Activated CD4-positive, alpha-beta memory T cell treated with anti-CD3 and anti-CD28 coated beads for 36 hours (primary cell): ENCODE measurements at regions not wholly inside any gene's neighbourhood (a gene's known extent, or its start where the extent isn't known, plus 50 kb on each side); places are given as distances from the start of the nearest gene placed in this dataset.

Experiments used
- CTCF ChIA-PET: fragments of 350-600 bp; sonication (Branson Sonifier 250); formaldehyde crosslinking; loops from one replicate; lab custom pipeline; 2021; ENCODE audit warnings: antibody characterized with exemption, inconsistent platforms; lab: Charles Lee
- POLR2A ChIA-PET: fragments of 350-600 bp; sonication (Branson Sonifier 250); formaldehyde crosslinking; loops from one replicate; lab custom pipeline; 2021; ENCODE audit warnings: antibody characterized with exemption; lab: Charles Lee
- DNase-seq: peaks from one replicate; pipeline ENCODE4 v3.0.0-alpha.2; 2020
- H3K27ac Mint-ChIP-seq: one replicate; pipeline ENCODE4 v1.8.0; 2021; ENCODE audit warnings: mixed read lengths
- H3K27me3 Mint-ChIP-seq: one replicate; pipeline ENCODE4 v1.8.0; 2021; ENCODE audit warnings: mixed read lengths
- H3K36me3 Mint-ChIP-seq: one replicate; pipeline ENCODE4 v1.8.0; 2021; ENCODE audit warnings: mixed read lengths
- H3K4me1 Mint-ChIP-seq: one replicate; pipeline ENCODE4 v1.8.0; 2021; ENCODE audit warnings: low read depth, mixed read lengths
- H3K4me3 Mint-ChIP-seq: one replicate; pipeline ENCODE4 v1.8.0; 2021; ENCODE audit warnings: mild to moderate bottlenecking, mixed read lengths
- H3K9me3 Mint-ChIP-seq: one replicate; pipeline ENCODE4 v1.8.0; 2021; ENCODE audit warnings: mixed read lengths
- intact Hi-C: fragments of 100-400 bp; cut with micrococcal nuclease; formaldehyde crosslinking; loops from one replicate; pipeline ENCODE4 v1.15.1; 2023

- H3K27ac Mint-ChIP-seq: no peak overlapping the region
- no peak overlapping the region for H3K4me3 Mint-ChIP-seq
- POLR2A ChIA-PET: no interaction called here
- CTCF ChIA-PET: interaction anchor here (1.0 kb wide), 1 partner anchor 63 kb away, joined by 5 read pairs; no protein-coding TSS in a partner anchor
- no peaks in the 10 kb centered on the region for H3K4me1 Mint-ChIP-seq
- intact Hi-C loops: no loop called here
- DNase-seq: no peak
- peaks cover 7% of the 10 kb centered on the region for H3K27me3 Mint-ChIP-seq
- H3K36me3 Mint-ChIP-seq: no peaks in the 10 kb centered on the region
- no peaks in the 10 kb centered on the region for H3K9me3 Mint-ChIP-seq
These were observed 165.3 kb upstream of the CTNNB1 start for GRCh38 chr3:41033956-41034519.

GRCh38 chr3:41035456-41036022 lies 163.8 kb upstream of the CTNNB1 start:
- ChIA-PET CTCF (interaction anchor here (0.5 to 0.8 kb wide), 2 partner anchors 175 to 451 kb away, joined by 3 read pairs; no protein-coding TSS in a partner anchor), POLR2A (no interaction called here)
- no peak for DNase-seq
- Mint-ChIP-seq H3K27me3 (peaks cover 8% of the 10 kb centered on the region), H3K4me3 (no peak overlapping the region), H3K4me1 (no peaks in the 10 kb centered on the region), H3K36me3 (no peaks in the 10 kb centered on the region), H3K9me3 (no peaks in the 10 kb centered on the region), H3K27ac (no peak overlapping the region)
- intact Hi-C loops: no loop called here

- Mint-ChIP-seq H3K36me3 (no peaks in the 10 kb centered on the region), H3K4me3 (no peak overlapping the region), H3K27me3 (peaks cover 8% of the 10 kb centered on the region), H3K27ac (no peak overlapping the region), H3K4me1 (no peaks in the 10 kb centered on the region), H3K9me3 (no peaks in the 10 kb centered on the region)
- intact Hi-C loops: no loop called here
- POLR2A ChIA-PET: no interaction called here
- CTCF ChIA-PET: no interaction called here
- no peak for DNase-seq
These were observed 161.5 kb upstream of the CTNNB1 start for GRCh38 chr3:41037651-41038334.

- ChIA-PET CTCF (no interaction called here), POLR2A (no interaction called here)
- no peaks in the 10 kb centered on the region for H3K36me3 Mint-ChIP-seq
- no peaks in the 10 kb centered on the region for H3K4me1 Mint-ChIP-seq
- peaks cover 9% of the 10 kb centered on the region for H3K27me3 Mint-ChIP-seq
- H3K4me3 Mint-ChIP-seq: no peak overlapping the region
- intact Hi-C loops: no loop called here
- DNase-seq: no peak
- H3K27ac Mint-ChIP-seq: no peak overlapping the region
- H3K9me3 Mint-ChIP-seq: no peaks in the 10 kb centered on the region
These were observed 159.0 kb upstream of the CTNNB1 start for GRCh38 chr3:41040256-41040655.

GRCh38 chr3:41041462-41041861 lies 157.8 kb upstream of the CTNNB1 start:
- H3K36me3 Mint-ChIP-seq: no peaks in the 10 kb centered on the region
- no peaks in the 10 kb centered on the region for H3K9me3 Mint-ChIP-seq
- intact Hi-C loops: no loop called here
- peaks cover 6% of the 10 kb centered on the region for H3K27me3 Mint-ChIP-seq
- DNase-seq: no peak
- ChIA-PET CTCF (no interaction called here), POLR2A (no interaction called here)
- no peaks in the 10 kb centered on the region for H3K4me1 Mint-ChIP-seq
- H3K4me3 Mint-ChIP-seq: no peak overlapping the region
- no peak overlapping the region for H3K27ac Mint-ChIP-seq

GRCh38 chr3:41041899-41042298 lies 157.4 kb upstream of the CTNNB1 start:
- intact Hi-C loops: no loop called here
- POLR2A ChIA-PET: no interaction called here
- Mint-ChIP-seq H3K4me3 (no peak overlapping the region), H3K27me3 (peaks cover 6% of the 10 kb centered on the region), H3K9me3 (no peaks in the 10 kb centered on the region), H3K36me3 (no peaks in the 10 kb centered on the region), H3K27ac (no peak overlapping the region), H3K4me1 (no peaks in the 10 kb centered on the region)
- DNase-seq: no peak
- CTCF ChIA-PET: no interaction called here

GRCh38 chr3:41044523-41044922 lies 154.8 kb upstream of the CTNNB1 start:
- ChIA-PET POLR2A (no interaction called here), CTCF (no interaction called here)
- Mint-ChIP-seq H3K4me1 (no peaks in the 10 kb centered on the region), H3K4me3 (no peak overlapping the region), H3K27me3 (peaks cover 6% of the 10 kb centered on the region), H3K36me3 (no peaks in the 10 kb centered on the region), H3K9me3 (no peaks in the 10 kb centered on the region), H3K27ac (no peak overlapping the region)
- intact Hi-C loops: no loop called here
- no peak for DNase-seq

- ChIA-PET POLR2A (no interaction called here), CTCF (no interaction called here)
- Mint-ChIP-seq H3K36me3 (no peaks in the 10 kb centered on the region), H3K9me3 (no peaks in the 10 kb centered on the region), H3K27me3 (peaks cover 5% of the 10 kb centered on the region), H3K27ac (no peak overlapping the region), H3K4me3 (no peak overlapping the region), H3K4me1 (no peaks in the 10 kb centered on the region)
- DNase-seq: no peak
- intact Hi-C loops: no loop called here
These were observed 153.8 kb upstream of the CTNNB1 start for GRCh38 chr3:41045491-41045890.

DNA sequence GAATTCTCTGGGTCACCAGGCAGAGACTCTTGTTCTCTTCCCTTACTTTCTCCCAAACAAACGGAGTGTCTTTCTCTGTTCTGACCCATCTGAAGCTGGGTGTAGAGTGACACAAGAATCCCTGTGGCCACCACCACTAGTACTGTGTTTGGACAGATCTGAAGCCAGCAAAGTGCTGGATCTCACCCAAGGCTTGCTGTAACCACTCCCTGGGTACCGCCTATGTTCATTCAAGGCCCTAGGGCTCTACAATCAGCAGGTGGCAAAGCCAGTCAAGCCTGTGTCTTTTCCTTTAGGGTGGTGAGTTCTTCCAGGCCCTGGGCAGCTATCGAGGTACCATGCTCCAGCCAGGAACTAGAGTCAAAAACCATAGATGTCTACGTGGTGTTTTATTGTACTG lies 149.2 kb upstream of the CTNNB1 start:
- no peak overlapping the region for H3K4me3 Mint-ChIP-seq
- ChIA-PET CTCF (no interaction called here), POLR2A (no interaction called here)
- H3K4me1 Mint-ChIP-seq: no peaks in the 10 kb centered on the region
- H3K27ac Mint-ChIP-seq: no peak overlapping the region
- no peaks in the 10 kb centered on the region for H3K36me3 Mint-ChIP-seq
- intact Hi-C loops: no loop called here
- DNase-seq: no peak
- peaks cover 3% of the 10 kb centered on the region for H3K27me3 Mint-ChIP-seq
- H3K9me3 Mint-ChIP-seq: no peaks in the 10 kb centered on the region

DNA sequence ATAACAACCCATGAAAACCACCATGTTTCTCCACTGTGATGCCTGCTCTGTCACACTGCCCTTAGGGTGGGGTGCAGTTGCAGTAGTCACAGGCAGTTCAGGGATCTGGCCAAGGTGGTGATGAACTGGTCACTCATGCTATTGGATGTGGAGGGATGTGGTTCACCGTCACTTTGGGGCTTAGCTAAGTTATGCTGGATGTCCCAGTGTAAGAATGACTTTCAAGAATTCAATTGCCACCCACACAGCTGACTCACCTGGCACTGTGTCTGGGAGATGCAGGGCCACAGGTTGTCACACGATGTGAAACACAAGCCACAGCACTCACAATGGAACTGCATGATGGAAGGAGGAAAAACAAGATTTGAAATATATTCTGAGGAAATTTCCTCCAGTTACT lies 146.1 kb upstream of the CTNNB1 start:
- Mint-ChIP-seq H3K4me1 (no peaks in the 10 kb centered on the region), H3K27me3 (peaks cover 3% of the 10 kb centered on the region), H3K27ac (no peak overlapping the region), H3K36me3 (no peaks in the 10 kb centered on the region), H3K4me3 (no peak overlapping the region), H3K9me3 (no peaks in the 10 kb centered on the region)
- ChIA-PET POLR2A (no interaction called here), CTCF (no interaction called here)
- intact Hi-C loops: no loop called here
- peak; percentile 52 for DNase-seq

GRCh38 chr3:41060106-41060505 lies 139.2 kb upstream of the CTNNB1 start:
- no peak overlapping the region for H3K4me3 Mint-ChIP-seq
- CTCF ChIA-PET: no interaction called here
- H3K27ac Mint-ChIP-seq: no peak overlapping the region
- H3K36me3 Mint-ChIP-seq: no peaks in the 10 kb centered on the region
- DNase-seq: no peak
- H3K4me1 Mint-ChIP-seq: no peaks in the 10 kb centered on the region
- H3K9me3 Mint-ChIP-seq: no peaks in the 10 kb centered on the region
- H3K27me3 Mint-ChIP-seq: peaks cover 2% of the 10 kb centered on the region
- intact Hi-C loops: no loop called here
- POLR2A ChIA-PET: no interaction called here

- POLR2A ChIA-PET: no interaction called here
- no peak for DNase-seq
- Mint-ChIP-seq H3K27me3 (peaks cover 2% of the 10 kb centered on the region), H3K4me3 (no peak overlapping the region), H3K9me3 (no peaks in the 10 kb centered on the region), H3K27ac (no peak overlapping the region), H3K4me1 (no peaks in the 10 kb centered on the region), H3K36me3 (no peaks in the 10 kb centered on the region)
- CTCF ChIA-PET: no interaction called here
- intact Hi-C loops: no loop called here
These were observed 135.2 kb upstream of the CTNNB1 start for GRCh38 chr3:41064070-41064469.

- ChIA-PET CTCF (no interaction called here), POLR2A (no interaction called here)
- no peak overlapping the region for H3K4me3 Mint-ChIP-seq
- no peak for DNase-seq
- no peaks in the 10 kb centered on the region for H3K36me3 Mint-ChIP-seq
- H3K27ac Mint-ChIP-seq: no peak overlapping the region
- intact Hi-C loops: no loop called here
- H3K27me3 Mint-ChIP-seq: peaks cover 2% of the 10 kb centered on the region
- H3K4me1 Mint-ChIP-seq: no peaks in the 10 kb centered on the region
- no peaks in the 10 kb centered on the region for H3K9me3 Mint-ChIP-seq
These were observed 134.8 kb upstream of the CTNNB1 start for GRCh38 chr3:41064526-41064925.
